Endodermal cell (in vitro differentiated cells): ENCODE measurements at regions not wholly inside any gene's neighbourhood (a gene's known extent, or its start where the extent isn't known, plus 50 kb on each side); places are given as distances from the start of the nearest gene placed in this dataset.

Experiments
- DNase-seq: peaks from one replicate; pipeline ENCODE4 v3.0.0-alpha.2; 2017
- H3K27ac ChIP-seq: 2 replicates; pipeline ENCODE4 v1.5.1; 2013; ENCODE audit warnings: mild to moderate bottlenecking, low read depth, low read length, moderate library complexity
- H3K27me3 ChIP-seq: 2 replicates; pipeline ENCODE4 v1.6.1; 2013; ENCODE audit warnings: mild to moderate bottlenecking, low read length, moderate library complexity; ENCODE audit not compliant: insufficient read depth, control insufficient read depth, poor library complexity, severe bottlenecking
- H3K36me3 ChIP-seq: 2 replicates; pipeline ENCODE4 v1.7.0; 2013; ENCODE audit warnings: mild to moderate bottlenecking, low read length, moderate library complexity; ENCODE audit not compliant: control insufficient read depth, insufficient read depth
- H3K4me1 ChIP-seq: one replicate; pipeline ENCODE4 v1.7.0; 2013; ENCODE audit warnings: low read length; ENCODE audit not compliant: control insufficient read depth, insufficient read depth
- H3K4me3 ChIP-seq: 2 replicates; pipeline ENCODE4 v1.5.1; 2013; ENCODE audit warnings: mild to moderate bottlenecking, low read length, moderate library complexity
- H3K9ac ChIP-seq: 2 replicates; pipeline ENCODE4 v1.6.1; 2013; ENCODE audit warnings: mild to moderate bottlenecking, low read length, moderate library complexity; ENCODE audit not compliant: poor library complexity, severe bottlenecking; ENCODE audit errors: extremely low read depth
- H3K9me3 ChIP-seq: 2 replicates; pipeline ENCODE4 v1.6.1; 2013; ENCODE audit warnings: mild to moderate bottlenecking, low read length, moderate library complexity; ENCODE audit not compliant: control insufficient read depth
- H3K27ac Mint-ChIP-seq: 2 replicates; pipeline ENCODE4 v1.8.0; 2020; ENCODE audit warnings: mixed read lengths
- H3K27me3 Mint-ChIP-seq: 2 replicates; pipeline ENCODE4 v1.8.0; 2021; ENCODE audit warnings: mild to moderate bottlenecking, mixed read lengths; ENCODE audit not compliant: insufficient read depth
- H3K36me3 Mint-ChIP-seq: 2 replicates; pipeline ENCODE4 v1.8.0; 2020; ENCODE audit warnings: low read depth, mixed read lengths
- H3K4me1 Mint-ChIP-seq: 2 replicates; pipeline ENCODE4 v1.8.0; 2020; ENCODE audit warnings: mixed read lengths
- H3K4me3 Mint-ChIP-seq: 2 replicates; pipeline ENCODE4 v1.8.0; 2020; ENCODE audit warnings: mild to moderate bottlenecking, moderate library complexity, mixed read lengths
- H3K9me3 Mint-ChIP-seq: 2 replicates; pipeline ENCODE4 v1.8.0; 2020; ENCODE audit warnings: mild to moderate bottlenecking, mixed read lengths
- CTCF ChIP-seq: fragments of 200-600 bp; sonication (generic); conservative IDR thresholded peaks from 2 replicates; pipeline ENCODE4 v1.5.0; 2021; ENCODE audit warnings: antibody characterized with exemption, mild to moderate bottlenecking
- whole genome bisulfite sequencing, 2 experiments: methylation state at CpG; one replicate each; pipeline versions ENCODE4 v1.1.5 to v1.1.7; 2013; ENCODE audit warnings: missing lambda C conversion rate in 2 of 2, mixed read lengths in 1 of 2; ENCODE audit not compliant: insufficient coverage in 1 of 2, insufficient read length in 1 of 2; 5-methylcytosine and 5-hydroxymethylcytosine counted together

GRCh38 chr9:124098141-124098905, 86.8 kb downstream of the LHX2 start:
- no peak overlapping the region for H3K27ac Mint-ChIP-seq
- no peak overlapping the region for H3K4me3 ChIP-seq
- H3K27me3 Mint-ChIP-seq: peaks cover 8% of the 10 kb centered on the region
- 85 to 87% methylated on average over 5 to 12 of the region's 12 CpGs for WGBS, 2 experiments
- no peak overlapping the region for H3K27ac ChIP-seq
- H3K36me3 Mint-ChIP-seq: no peaks in the 10 kb centered on the region
- no peaks in the 10 kb centered on the region for H3K36me3 ChIP-seq
- H3K4me3 Mint-ChIP-seq: no peak overlapping the region
- H3K9me3 ChIP-seq: no peaks in the 10 kb centered on the region
- H3K9ac ChIP-seq: no peak overlapping the region
- H3K4me1 Mint-ChIP-seq: no peaks in the 10 kb centered on the region
- no peaks in the 10 kb centered on the region for H3K27me3 ChIP-seq
- H3K4me1 ChIP-seq: no peaks in the 10 kb centered on the region
- DNase-seq: no peak
- TF ChIP-seq CTCF: no peak
- H3K9me3 Mint-ChIP-seq: no peaks in the 10 kb centered on the region

- Histone ChIP-seq H3K4me3 (no peak overlapping the region), H3K4me1 (no peaks in the 10 kb centered on the region), H3K9me3 (no peaks in the 10 kb centered on the region), H3K27ac (no peak overlapping the region), H3K36me3 (no peaks in the 10 kb centered on the region), H3K27me3 (no peaks in the 10 kb centered on the region), H3K9ac (no peak overlapping the region)
- Mint-ChIP-seq H3K4me3 (no peak overlapping the region), H3K36me3 (no peaks in the 10 kb centered on the region), H3K4me1 (no peaks in the 10 kb centered on the region), H3K27me3 (peaks cover 8% of the 10 kb centered on the region), H3K9me3 (no peaks in the 10 kb centered on the region), H3K27ac (no peak overlapping the region)
- no peak for DNase-seq
- no peak for TF ChIP-seq CTCF
- 89 to 93% methylated on average over 6 of the region's 6 CpGs for WGBS, 2 experiments
Measured at GRCh38 chr9:124099860-124100259, 88.3 kb downstream of the LHX2 start.

GRCh38 chr9:124101215-124101968, 89.8 kb downstream of the LHX2 start:
- H3K27me3 Mint-ChIP-seq: peaks cover 11% of the 10 kb centered on the region

More at GRCh38 chr9:124101215-124101968, 89.8 kb downstream of the LHX2 start:
- H3K27ac Mint-ChIP-seq: no peak overlapping the region
- Histone ChIP-seq H3K9ac (no peak overlapping the region), H3K27me3 (no peaks in the 10 kb centered on the region), H3K9me3 (no peaks in the 10 kb centered on the region), H3K36me3 (no peaks in the 10 kb centered on the region), H3K27ac (no peak overlapping the region), H3K4me1 (no peaks in the 10 kb centered on the region), H3K4me3 (no peak overlapping the region)
- H3K4me3 Mint-ChIP-seq: no peak overlapping the region
- no peaks in the 10 kb centered on the region for H3K9me3 Mint-ChIP-seq
- 74 to 79% methylated on average over 5 to 6 of the region's 6 CpGs for WGBS, 2 experiments
- DNase-seq: no peak
- no peaks in the 10 kb centered on the region for H3K4me1 Mint-ChIP-seq
- TF ChIP-seq CTCF: no peak
- no peaks in the 10 kb centered on the region for H3K36me3 Mint-ChIP-seq
